Endothelial cell of umbilical vein (primary cell): ENCODE measurements at regions not wholly inside any gene's neighbourhood (a gene's known extent, or its start where the extent isn't known, plus 50 kb on each side); places are given as distances from the start of the nearest gene placed in this dataset.

Experiments
- BruUV-seq: library from RNA; stranded (reverse); fragments of 400-500 nt; replicated peaks from 2 replicates; lab custom pipeline; 2021; lab: Mats Ljungman, UMichigan
- CTCF ChIA-PET: fragments of 300-600, 350-600 bp; sonication (Branson Sonifier 250); formaldehyde crosslinking; loops from one replicate; lab custom pipeline; 2021; ENCODE audit warnings: antibody characterized with exemption, inconsistent platforms; lab: Charles Lee
- POLR2A ChIA-PET: fragments of 300-600, 350-600 bp; sonication (Branson Sonifier 250); formaldehyde crosslinking; loops from one replicate; lab custom pipeline; 2021; ENCODE audit warnings: antibody characterized with exemption, inconsistent platforms; lab: Charles Lee
- DNase-seq: peaks from one replicate; pipeline ENCODE4 v3.0.0-alpha.2; 2011; ENCODE audit warnings: low read depth, low spot score
- FAIRE-seq: peaks from 2 replicates; lab custom pipeline; 2011; peaks lifted over from hg19 to GRCh38; lab: Jason Lieb, UNC
- H2AFZ ChIP-seq: 2 replicates; pipeline ENCODE4 v1.6.0; 2012; ENCODE audit warnings: low read depth, low read length, control low read depth, inconsistent platforms
- H3K27ac ChIP-seq: 2 replicates; pipeline ENCODE4 v1.5.1; 2011; ENCODE audit warnings: low read depth, mild to moderate bottlenecking, control low read depth, low read length, moderate library complexity; ENCODE audit not compliant: insufficient read depth
- H3K27me3 ChIP-seq, 2 experiments: 2 replicates each; pipeline versions ENCODE4 v1.6.0 to v1.6.1; 2011; ENCODE audit warnings: low read length in 2 of 2, mixed read lengths in 1 of 2; ENCODE audit not compliant: control insufficient read depth in 2 of 2, insufficient read depth in 2 of 2
- H3K36me3 ChIP-seq, 2 experiments: 2 replicates in 1 of 2; 3 replicates in 1 of 2; pipeline ENCODE4 v1.5.1; 2011; ENCODE audit warnings: low read length in 2 of 2, mild to moderate bottlenecking in 1 of 2, moderate library complexity in 1 of 2; ENCODE audit not compliant: control insufficient read depth in 2 of 2, insufficient read depth in 2 of 2; ENCODE audit errors: extremely low read depth in 1 of 2
- H3K4me1 ChIP-seq: 3 replicates; pipeline ENCODE4 v1.5.1; 2011; ENCODE audit warnings: mild to moderate bottlenecking, low read length; ENCODE audit not compliant: control insufficient read depth, insufficient read depth; ENCODE audit errors: extremely low read depth
- H3K4me2 ChIP-seq: 2 replicates; pipeline ENCODE4 v1.6.1; 2011; ENCODE audit warnings: low read length, control low read depth, mixed read lengths; ENCODE audit not compliant: insufficient read depth
- H3K4me3 ChIP-seq, 3 experiments: fragments of 200-600 bp in 1 of 3; sonication (generic), shearing (Covaris generic) in 1 of 3; replicated peaks in 1 of 3; 2 replicates each; pipeline ENCODE4 v1.5.1; 2011 to 2016; ENCODE audit warnings: control low read depth in 3 of 3, low read length in 3 of 3, mild to moderate bottlenecking in 2 of 3, inconsistent platforms in 1 of 3, low read depth in 1 of 3, moderate library complexity in 1 of 3; ENCODE audit not compliant: insufficient read depth in 1 of 3
- H3K79me2 ChIP-seq: 2 replicates; pipeline ENCODE4 v1.6.0; 2012; ENCODE audit warnings: low read length, inconsistent platforms; ENCODE audit not compliant: control insufficient read depth, insufficient read depth
- H3K9ac ChIP-seq: replicated peaks from 2 replicates; pipeline ENCODE3; 2011; ENCODE audit warnings: low read length, control low read depth; ENCODE audit not compliant: insufficient read depth; ENCODE audit errors: extremely low read depth
- H3K9me1 ChIP-seq: replicated peaks from 3 replicates; pipeline ENCODE4 v1.6.0; 2011; ENCODE audit warnings: mild to moderate bottlenecking, low read length; ENCODE audit not compliant: control insufficient read depth, insufficient read depth; ENCODE audit errors: extremely low read depth
- H3K9me3 ChIP-seq: replicated peaks from 2 replicates; pipeline ENCODE4 v1.5.1; 2012; ENCODE audit warnings: low read length, inconsistent platforms; ENCODE audit not compliant: control insufficient read depth, insufficient read depth
- H4K20me1 ChIP-seq: replicated peaks from 2 replicates; pipeline ENCODE3; 2011; ENCODE audit warnings: mild to moderate bottlenecking, low read length; ENCODE audit not compliant: control insufficient read depth, insufficient read depth; ENCODE audit errors: extremely low read depth
- CTCF ChIP-seq, 2 donors: IDR thresholded peaks; 1 replicate in 1 of 2; 2 replicates in 1 of 2; pipeline ENCODE4 v1.5.1; 2011; ENCODE audit warnings: low read length in 2 of 2, mild to moderate bottlenecking in 2 of 2, moderate library complexity in 2 of 2, control low read depth in 1 of 2, inconsistent platforms in 1 of 2, low read depth in 1 of 2; ENCODE audit not compliant: insufficient read depth in 1 of 2; ENCODE audit errors: extremely low read depth in 1 of 2
- FOS ChIP-seq: IDR thresholded peaks from 2 replicates; pipeline ENCODE4 v1.6.1; 2011; ENCODE audit warnings: mild to moderate bottlenecking, low read length, moderate library complexity, borderline replicate concordance; ENCODE audit not compliant: insufficient read depth
- JUN ChIP-seq: IDR thresholded peaks from 2 replicates; pipeline ENCODE4 v1.6.1; 2011; ENCODE audit warnings: borderline replicate concordance, low read depth; ENCODE audit not compliant: insufficient read length, insufficient read depth
- MYC ChIP-seq: IDR thresholded peaks from one replicate; pipeline ENCODE4 v1.6.1; 2011; ENCODE audit warnings: mild to moderate bottlenecking, low read depth, low read length
- POLR2A ChIP-seq: IDR thresholded peaks from 2 replicates; pipeline ENCODE4 v1.6.1; 2012; ENCODE audit warnings: low read depth, mild to moderate bottlenecking, control low read depth, low read length
- POLR2AphosphoS5 ChIP-seq: IDR thresholded peaks from 2 replicates; pipeline ENCODE4 v1.6.1; 2012; ENCODE audit warnings: low read depth, mild to moderate bottlenecking, control low read depth, low read length, moderate library complexity; ENCODE audit not compliant: insufficient read depth
- dilution Hi-C: fragments of 300-500 bp; cut with MboI; formaldehyde crosslinking; loops from one replicate; pipeline ENCODE4 v1.15.0; 2019; ENCODE audit warnings: low sequenced_read_pairs; ENCODE audit not compliant: extremely low pct_ligation_motif_present
- intact Hi-C: fragments of 100-400 bp; cut with micrococcal nuclease; formaldehyde crosslinking; loops from one replicate; pipeline ENCODE4 v1.10.0; 2022

GRCh38 chr2:221019668-221020067, 552.4 kb downstream of the EPHA4 start:
- H3K27me3 ChIP-seq, result no peaks in the 10 kb centered on the region
- intact Hi-C loops, result no loop called here
- BruUV-seq, result no TSS peak
- DNase-seq (no peak), FAIRE-seq (no peak)
- H4K20me1 ChIP-seq, result no peaks in the 10 kb centered on the region
- no peaks in the 10 kb centered on the region for H3K9me3 ChIP-seq
- H3K4me1 ChIP-seq, result no peaks in the 10 kb centered on the region
- no peak overlapping the region for H3K4me2 ChIP-seq
- H3K27ac ChIP-seq, result no peak overlapping the region
- ChIA-PET POLR2A (no interaction called here), CTCF (no interaction called here)
- H3K9me1 ChIP-seq, result no peaks in the 10 kb centered on the region
- no peak overlapping the region for H3K4me3 ChIP-seq
- H3K79me2 ChIP-seq, result no peaks in the 10 kb centered on the region
- no peaks in the 10 kb centered on the region for H3K36me3 ChIP-seq
- H2AFZ ChIP-seq, result no peak overlapping the region
- dilution Hi-C loops, result no loop called here
- TF ChIP-seq POLR2AphosphoS5 (no peak), JUN (no peak), POLR2A (no peak), FOS (no peak), MYC (no peak)
- H3K9ac ChIP-seq, result no peak overlapping the region

DNA sequence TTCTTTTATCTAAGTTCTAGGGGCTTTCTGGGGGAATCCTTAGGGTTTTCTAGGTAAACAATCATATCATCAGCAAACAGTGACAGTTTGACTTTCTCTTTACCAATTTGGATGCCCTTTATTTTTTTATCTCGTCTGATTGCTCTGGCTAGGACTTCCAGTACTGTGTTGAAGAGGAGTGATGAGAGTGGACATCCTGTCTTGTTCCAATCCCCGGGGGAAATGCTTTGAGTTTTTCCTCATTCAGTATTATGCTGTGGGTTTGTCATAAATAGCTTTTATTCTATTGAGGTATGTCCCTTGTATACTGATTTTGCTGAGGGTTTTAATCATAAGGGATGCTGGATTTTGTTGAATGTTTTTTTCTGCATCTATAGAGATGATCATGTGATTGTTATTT, 549.5 kb downstream of the EPHA4 start:
- no TSS peak for BruUV-seq
- Histone ChIP-seq H3K9me3 (no peaks in the 10 kb centered on the region), H3K9me1 (no peaks in the 10 kb centered on the region), H3K79me2 (no peaks in the 10 kb centered on the region), H3K4me2 (no peak overlapping the region), H3K36me3 (no peaks in the 10 kb centered on the region), H3K27ac (no peak overlapping the region), H3K27me3 (no peaks in the 10 kb centered on the region), H4K20me1 (no peaks in the 10 kb centered on the region), H3K4me1 (peaks cover 7% of the 10 kb centered on the region), H3K4me3 (no peak overlapping the region), H2AFZ (no peak overlapping the region), H3K9ac (no peak overlapping the region)
- no peak for FAIRE-seq
- TF ChIP-seq CTCF (IDR thresholded peaks at IDR 0.05; ENCODE audit: extremely low read depth in 1 of 2, insufficient read depth in 1 of 2, low read depth in 1 of 2, low read length in 2 of 2), result no peak
- dilution Hi-C loops (no loop called here), intact Hi-C loops (no loop called here)
- CTCF ChIA-PET, result interaction anchor here (1.3 kb wide), 1 partner anchor 15 kb away, joined by 3 read pairs; no protein-coding TSS in a partner anchor
- POLR2A ChIA-PET, result no interaction called here
- no peak for DNase-seq
